Caco-2 (cell line): ENCODE measurements at regions not wholly inside any gene's neighbourhood (a gene's known extent, or its start where the extent isn't known, plus 50 kb on each side); places are given as distances from the start of the nearest gene placed in this dataset.

Source experiments
- BruUV-seq: library from RNA; stranded (reverse); fragments of 400-500 nt; replicated peaks from 2 replicates; lab custom pipeline; 2021; lab: Mats Ljungman, UMichigan
- CTCF ChIA-PET: fragments of 300-600 bp; sonication (Branson Sonifier 250); formaldehyde crosslinking; loops from one replicate; lab custom pipeline; 2022; ENCODE audit warnings: antibody characterized with exemption; lab: Charles Lee
- POLR2A ChIA-PET: fragments of 300-600 bp; sonication (Branson Sonifier 250); formaldehyde crosslinking; loops from one replicate; lab custom pipeline; 2022; ENCODE audit warnings: antibody characterized with exemption; lab: Charles Lee
- DNase-seq, 2 experiments: peaks; one replicate each; pipeline versions ENCODE4 v3.0.0 to v3.0.0-alpha.2; 2020 to 2022
- H3K27me3 ChIP-seq: replicated peaks from 2 replicates; pipeline ENCODE4 v1.6.0; 2011; ENCODE audit warnings: low read length; ENCODE audit not compliant: control insufficient read depth, insufficient read depth
- H3K36me3 ChIP-seq: 2 replicates; pipeline ENCODE4 v1.5.1; 2011; ENCODE audit warnings: low read length; ENCODE audit not compliant: control insufficient read depth, insufficient read depth
- H3K4me1 ChIP-seq: fragments of 250-450 bp; sonication (Bioruptor Pico); 2 replicates; pipeline ENCODE4 v1.5.1; 2020; ENCODE audit warnings: mild to moderate bottlenecking
- H3K4me3 ChIP-seq: 2 replicates; pipeline ENCODE4 v1.5.1; 2011; ENCODE audit warnings: low read depth, mild to moderate bottlenecking, control low read depth, low read length
- H3K9me3 ChIP-seq: fragments of 250-450 bp; sonication (Bioruptor Pico); 2 replicates; pipeline ENCODE4 v1.5.1; 2020; ENCODE audit warnings: mild to moderate bottlenecking, moderate library complexity
- H3K27ac Mint-ChIP-seq: one replicate; pipeline ENCODE4 v1.8.0; 2022; ENCODE audit warnings: mixed read lengths; ENCODE audit not compliant: unreplicated experiment
- H3K27me3 Mint-ChIP-seq: one replicate; pipeline ENCODE4 v1.8.0; 2022; ENCODE audit warnings: mixed read lengths; ENCODE audit not compliant: insufficient read depth, unreplicated experiment
- H3K36me3 Mint-ChIP-seq: one replicate; pipeline ENCODE4 v1.8.0; 2022; ENCODE audit warnings: mild to moderate bottlenecking, mixed read lengths; ENCODE audit not compliant: insufficient read depth, unreplicated experiment
- H3K4me1 Mint-ChIP-seq: one replicate; pipeline ENCODE4 v1.8.0; 2022; ENCODE audit warnings: low read depth, mixed read lengths; ENCODE audit not compliant: unreplicated experiment
- H3K4me3 Mint-ChIP-seq: one replicate; pipeline ENCODE4 v1.8.0; 2022; ENCODE audit warnings: mild to moderate bottlenecking, moderate library complexity, mixed read lengths; ENCODE audit not compliant: unreplicated experiment
- H3K9me3 Mint-ChIP-seq: one replicate; pipeline ENCODE4 v1.8.0; 2022; ENCODE audit warnings: mixed read lengths; ENCODE audit not compliant: unreplicated experiment
- intact Hi-C: fragments of 100-400 bp; cut with micrococcal nuclease; formaldehyde crosslinking; loops from one replicate; pipeline ENCODE4 v1.10.0; 2022; ENCODE audit not compliant: unreplicated experiment
- TF ChIP-seq, protein P1 (sequence below), 2 experiments: fragments of 200-600 bp in 1 of 2; IDR thresholded peaks; 1 replicate in 1 of 2; 2 replicates in 1 of 2; pipeline versions ENCODE4 v1.5.1 to v1.8.0; 2011 to 2022; ENCODE audit warnings: antibody characterized with exemption in 1 of 2, control low read depth in 1 of 2, inconsistent platforms in 1 of 2, low read depth in 1 of 2, low read length in 1 of 2, mild to moderate bottlenecking in 1 of 2, moderate library complexity in 1 of 2; ENCODE audit not compliant: insufficient read depth in 1 of 2, severe bottlenecking in 1 of 2, unreplicated experiment in 1 of 2

DNA sequence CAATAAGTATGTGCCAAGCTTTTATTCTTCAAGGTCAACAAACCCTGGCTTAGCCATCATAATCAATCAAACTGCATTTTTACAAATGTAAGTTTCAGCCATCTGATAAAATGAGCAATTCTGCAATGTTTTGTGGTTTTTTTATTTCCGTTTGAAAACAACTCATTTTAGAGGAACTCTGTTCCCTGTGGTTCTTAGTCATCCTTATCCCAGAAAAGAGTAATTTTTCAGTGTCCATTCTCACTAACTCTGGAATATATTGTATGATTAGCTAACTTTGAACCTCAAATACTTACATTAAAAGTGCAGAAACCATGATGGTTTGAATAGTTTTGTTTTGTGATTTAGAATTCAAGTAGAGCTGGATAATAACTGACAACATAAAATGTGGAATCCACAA, 87.6 kb downstream of the IRS2 start:
- H3K4me3 ChIP-seq: no peak overlapping the region
- Mint-ChIP-seq H3K36me3 (no peaks in the 10 kb centered on the region), H3K27ac (no peak overlapping the region), H3K4me1 (no peaks in the 10 kb centered on the region), H3K27me3 (peaks cover 3% of the 10 kb centered on the region), H3K4me3 (no peak overlapping the region), H3K9me3 (no peaks in the 10 kb centered on the region)
- intact Hi-C loops: no loop called here
- peaks cover 6% of the 10 kb centered on the region; the same call in 1 of the 2 replicates for H3K4me1 ChIP-seq
- ChIA-PET POLR2A (no interaction called here), CTCF (no interaction called here)
- no peaks in the 10 kb centered on the region for H3K27me3 ChIP-seq
- no TSS peak for BruUV-seq
- H3K9me3 ChIP-seq: no peaks in the 10 kb centered on the region
- TF ChIP-seq, protein P1, sequence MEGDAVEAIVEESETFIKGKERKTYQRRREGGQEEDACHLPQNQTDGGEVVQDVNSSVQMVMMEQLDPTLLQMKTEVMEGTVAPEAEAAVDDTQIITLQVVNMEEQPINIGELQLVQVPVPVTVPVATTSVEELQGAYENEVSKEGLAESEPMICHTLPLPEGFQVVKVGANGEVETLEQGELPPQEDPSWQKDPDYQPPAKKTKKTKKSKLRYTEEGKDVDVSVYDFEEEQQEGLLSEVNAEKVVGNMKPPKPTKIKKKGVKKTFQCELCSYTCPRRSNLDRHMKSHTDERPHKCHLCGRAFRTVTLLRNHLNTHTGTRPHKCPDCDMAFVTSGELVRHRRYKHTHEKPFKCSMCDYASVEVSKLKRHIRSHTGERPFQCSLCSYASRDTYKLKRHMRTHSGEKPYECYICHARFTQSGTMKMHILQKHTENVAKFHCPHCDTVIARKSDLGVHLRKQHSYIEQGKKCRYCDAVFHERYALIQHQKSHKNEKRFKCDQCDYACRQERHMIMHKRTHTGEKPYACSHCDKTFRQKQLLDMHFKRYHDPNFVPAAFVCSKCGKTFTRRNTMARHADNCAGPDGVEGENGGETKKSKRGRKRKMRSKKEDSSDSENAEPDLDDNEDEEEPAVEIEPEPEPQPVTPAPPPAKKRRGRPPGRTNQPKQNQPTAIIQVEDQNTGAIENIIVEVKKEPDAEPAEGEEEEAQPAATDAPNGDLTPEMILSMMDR (IDR thresholded peaks at IDR 0.05; ENCODE audit: insufficient read depth in 1 of 2, low read depth in 1 of 2, low read length in 1 of 2, severe bottlenecking in 1 of 2, unreplicated experiment in 1 of 2): no peak
- no peaks in the 10 kb centered on the region for H3K36me3 ChIP-seq
- no peak for DNase-seq

DNA sequence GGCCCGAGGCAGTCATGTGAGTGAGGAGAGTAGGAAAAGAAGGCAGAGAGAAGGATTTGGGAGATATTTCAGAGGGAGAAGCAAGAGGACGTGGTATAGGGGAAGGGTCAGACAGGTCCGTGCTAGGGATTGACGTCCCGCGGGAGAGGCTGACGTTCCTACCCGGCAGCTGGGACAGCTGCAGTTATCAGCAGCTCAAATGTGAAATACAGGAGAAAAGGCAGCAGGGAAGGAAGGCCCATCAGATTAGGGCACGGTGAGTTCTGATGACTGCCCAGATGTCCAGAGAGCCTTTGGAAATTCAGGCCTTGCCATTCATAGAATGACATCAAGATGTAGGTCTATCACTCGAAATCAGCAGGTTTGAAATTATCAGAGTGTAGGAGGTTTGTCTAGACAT, 88.4 kb downstream of the IRS2 start:
- peaks cover 3% of the 10 kb centered on the region for H3K27me3 Mint-ChIP-seq
- intact Hi-C loops: no loop called here
- TF ChIP-seq, protein P1 (IDR thresholded peaks at IDR 0.05; ENCODE audit: insufficient read depth in 1 of 2, low read depth in 1 of 2, low read length in 1 of 2, severe bottlenecking in 1 of 2, unreplicated experiment in 1 of 2): no peak
- CTCF ChIA-PET: no interaction called here
- DNase-seq: no peak
- BruUV-seq: no TSS peak
- H3K4me3 Mint-ChIP-seq: no peak overlapping the region
- H3K4me1 ChIP-seq: peaks cover 6% of the 10 kb centered on the region; the same call in 1 of the 2 replicates
- H3K36me3 ChIP-seq: no peaks in the 10 kb centered on the region
- POLR2A ChIA-PET: no interaction called here
- H3K36me3 Mint-ChIP-seq: no peaks in the 10 kb centered on the region
- no peaks in the 10 kb centered on the region for H3K27me3 ChIP-seq
- H3K27ac Mint-ChIP-seq: no peak overlapping the region
- H3K4me1 Mint-ChIP-seq: no peaks in the 10 kb centered on the region
- H3K4me3 ChIP-seq: no peak overlapping the region
- no peaks in the 10 kb centered on the region for H3K9me3 ChIP-seq
- H3K9me3 Mint-ChIP-seq: no peaks in the 10 kb centered on the region

DNA sequence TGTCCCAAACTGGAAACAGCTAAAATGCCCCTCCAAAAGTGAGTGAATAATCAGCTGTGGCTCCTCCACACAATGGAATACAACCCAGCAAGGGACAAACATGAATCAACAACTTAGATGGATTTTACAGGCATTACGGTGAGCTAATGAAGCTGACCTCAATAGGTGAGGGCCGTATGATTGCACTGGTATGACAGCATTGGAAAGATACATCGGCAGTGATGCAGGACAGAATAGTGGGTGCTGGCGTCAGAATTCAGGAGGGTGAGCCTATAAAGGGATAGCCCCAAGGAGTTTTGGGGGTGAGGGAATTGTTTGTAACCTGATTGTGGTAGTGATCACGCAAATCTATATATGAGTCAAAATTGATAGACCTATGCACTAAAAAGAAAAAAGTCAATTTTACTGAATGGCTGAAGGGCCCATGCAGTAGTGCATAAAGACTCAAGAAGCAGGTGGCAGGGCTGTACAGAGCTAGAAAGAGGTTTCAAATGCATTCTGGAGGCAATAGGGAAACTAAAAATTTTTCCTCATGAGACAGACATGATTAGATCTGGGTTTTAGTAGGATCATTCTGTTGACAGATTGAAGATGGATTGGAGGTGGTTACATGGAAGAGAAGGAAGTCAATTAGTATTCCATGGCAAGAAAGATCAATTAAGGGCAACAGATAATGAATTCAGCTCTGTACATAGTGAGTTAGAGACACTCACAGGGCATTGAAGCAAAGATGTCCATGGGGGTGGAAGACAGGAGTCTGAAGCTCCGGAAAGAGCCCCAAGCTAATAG, 90.8 kb downstream of the IRS2 start:
- BruUV-seq: no TSS peak
- H3K4me1 ChIP-seq: peaks cover 6% of the 10 kb centered on the region; the same call in 1 of the 2 replicates
- ChIA-PET POLR2A (no interaction called here), CTCF (no interaction called here)
- Mint-ChIP-seq H3K27ac (no peak overlapping the region), H3K4me1 (no peaks in the 10 kb centered on the region), H3K4me3 (no peak overlapping the region), H3K36me3 (no peaks in the 10 kb centered on the region), H3K27me3 (peaks cover 3% of the 10 kb centered on the region), H3K9me3 (no peaks in the 10 kb centered on the region)
- no peak overlapping the region for H3K4me3 ChIP-seq
- DNase-seq: no peak
- TF ChIP-seq, protein P1 (IDR thresholded peaks at IDR 0.05; ENCODE audit: insufficient read depth in 1 of 2, low read depth in 1 of 2, low read length in 1 of 2, severe bottlenecking in 1 of 2, unreplicated experiment in 1 of 2): no peak
- no peaks in the 10 kb centered on the region for H3K36me3 ChIP-seq
- no peaks in the 10 kb centered on the region for H3K27me3 ChIP-seq
- no peaks in the 10 kb centered on the region for H3K9me3 ChIP-seq
- intact Hi-C loops: no loop called here
